C4-2B (cell line): ENCODE measurements at regions not wholly inside any gene's neighbourhood (a gene's known extent, or its start where the extent isn't known, plus 50 kb on each side); places are given as distances from the start of the nearest gene placed in this dataset.

ENCODE experiments used
- CTCF ChIP-seq: fragments of 450-650 bp; conservative IDR thresholded peaks from 2 replicates; pipeline ENCODE4 v1.5.1; 2017; ENCODE audit warnings: mild to moderate bottlenecking
- ZFX ChIP-seq: fragments of 450-650 bp; IDR thresholded peaks from 2 replicates; pipeline ENCODE4 v1.6.1; 2017

- no peak for TF ChIP-seq CTCF
- TF ChIP-seq ZFX: no peak
Measured at GRCh38 chr10:62727934-62728333, 76.6 kb upstream of the ADO start.
